Cardiac muscle cell (in vitro differentiated cells and primary cell): ENCODE measurements at regions not wholly inside any gene's neighbourhood (a gene's known extent, or its start where the extent isn't known, plus 50 kb on each side); places are given as distances from the start of the nearest gene placed in this dataset.

Source experiments
- DNase-seq, 2 donors: peaks; one replicate each; pipeline versions ENCODE4 v3.0.0 to v3.0.0-alpha.2; 2010 to 2017; ENCODE audit warnings: low read depth in 1 of 2, low spot score in 1 of 2
- H3K27ac ChIP-seq: fragments of 200-600 bp; sonication (generic); 2 replicates; pipeline ENCODE4 v1.5.1; 2016
- H3K27me3 ChIP-seq: fragments of 200-600 bp; sonication (generic); 2 replicates; pipeline ENCODE4 v1.6.0; 2016; ENCODE audit warnings: control low read depth
- H3K36me3 ChIP-seq: fragments of 200-600 bp; sonication (generic); 2 replicates; pipeline ENCODE4 v1.5.1; 2016; ENCODE audit warnings: control low read depth
- H3K4me1 ChIP-seq: fragments of 200-600 bp; sonication (generic); 2 replicates; pipeline ENCODE4 v1.8.1; 2017; ENCODE audit warnings: low read depth, mild to moderate bottlenecking, mixed run types
- H3K4me3 ChIP-seq: fragments of 200-600 bp; sonication (generic); 2 replicates; pipeline ENCODE4 v1.5.1; 2016; ENCODE audit warnings: mild to moderate bottlenecking
- H3K9me3 ChIP-seq: fragments of 200-600 bp; sonication (generic); 2 replicates; pipeline ENCODE4 v1.5.1; 2017; ENCODE audit warnings: low read depth, mild to moderate bottlenecking, control low read depth
- TF ChIP-seq, protein P1 (sequence below): IDR thresholded peaks from 2 replicates; pipeline ENCODE4 v1.5.1; 2012; ENCODE audit warnings: low read depth, mild to moderate bottlenecking, low read length

DNA sequence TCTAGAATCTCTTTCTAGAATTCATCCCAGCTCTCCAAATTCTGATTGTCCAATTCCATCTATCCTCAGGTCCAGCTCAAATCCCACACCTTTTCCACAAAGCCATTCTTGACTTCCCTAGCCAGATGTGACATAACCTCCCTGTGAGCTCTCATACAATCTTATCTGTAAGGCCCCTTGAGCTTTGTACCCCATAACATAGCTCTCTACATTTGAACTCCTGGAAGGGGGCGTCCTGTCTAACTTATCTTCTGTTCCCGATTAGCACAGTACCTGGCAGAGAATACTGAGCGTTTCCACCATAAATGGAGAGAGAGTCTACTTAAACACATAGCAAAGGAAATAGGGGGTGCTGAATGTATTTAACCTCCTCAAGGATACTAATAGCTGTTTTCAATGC, 251.6 kb upstream of the RGMB start:
- no peak overlapping the region for H3K4me3 ChIP-seq
- no peak for DNase-seq
- H3K27me3 ChIP-seq = no peaks in the 10 kb centered on the region
- no peaks in the 10 kb centered on the region for H3K36me3 ChIP-seq
- TF ChIP-seq, protein P1, sequence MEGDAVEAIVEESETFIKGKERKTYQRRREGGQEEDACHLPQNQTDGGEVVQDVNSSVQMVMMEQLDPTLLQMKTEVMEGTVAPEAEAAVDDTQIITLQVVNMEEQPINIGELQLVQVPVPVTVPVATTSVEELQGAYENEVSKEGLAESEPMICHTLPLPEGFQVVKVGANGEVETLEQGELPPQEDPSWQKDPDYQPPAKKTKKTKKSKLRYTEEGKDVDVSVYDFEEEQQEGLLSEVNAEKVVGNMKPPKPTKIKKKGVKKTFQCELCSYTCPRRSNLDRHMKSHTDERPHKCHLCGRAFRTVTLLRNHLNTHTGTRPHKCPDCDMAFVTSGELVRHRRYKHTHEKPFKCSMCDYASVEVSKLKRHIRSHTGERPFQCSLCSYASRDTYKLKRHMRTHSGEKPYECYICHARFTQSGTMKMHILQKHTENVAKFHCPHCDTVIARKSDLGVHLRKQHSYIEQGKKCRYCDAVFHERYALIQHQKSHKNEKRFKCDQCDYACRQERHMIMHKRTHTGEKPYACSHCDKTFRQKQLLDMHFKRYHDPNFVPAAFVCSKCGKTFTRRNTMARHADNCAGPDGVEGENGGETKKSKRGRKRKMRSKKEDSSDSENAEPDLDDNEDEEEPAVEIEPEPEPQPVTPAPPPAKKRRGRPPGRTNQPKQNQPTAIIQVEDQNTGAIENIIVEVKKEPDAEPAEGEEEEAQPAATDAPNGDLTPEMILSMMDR = no peak
- no peak overlapping the region for H3K27ac ChIP-seq
- H3K4me1 ChIP-seq = no peaks in the 10 kb centered on the region
- H3K9me3 ChIP-seq = no peaks in the 10 kb centered on the region

DNA sequence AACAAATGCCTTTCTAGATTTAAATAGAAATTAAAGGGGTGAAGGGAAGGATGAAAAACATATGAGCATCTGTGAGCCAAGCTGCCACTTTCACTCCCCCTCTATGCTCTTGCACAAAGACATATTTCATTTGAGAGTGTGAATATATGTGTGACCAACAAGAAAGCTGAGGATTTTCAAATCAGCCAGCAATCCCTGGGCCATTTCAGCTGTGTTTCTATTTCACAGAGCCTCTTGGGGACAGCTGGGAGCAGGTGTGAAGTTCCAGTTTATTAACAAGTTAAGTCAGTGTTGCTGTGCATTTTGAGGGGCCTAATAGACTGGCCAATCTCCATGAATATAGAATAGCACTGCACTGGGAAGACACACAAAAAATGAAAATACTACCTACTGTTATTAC, 248.7 kb upstream of the RGMB start:
- DNase-seq = no peak
- TF ChIP-seq, protein P1 = no peak
- Histone ChIP-seq H3K4me3 (no peak overlapping the region), H3K36me3 (no peaks in the 10 kb centered on the region), H3K27me3 (no peaks in the 10 kb centered on the region), H3K4me1 (no peaks in the 10 kb centered on the region), H3K9me3 (no peaks in the 10 kb centered on the region), H3K27ac (no peak overlapping the region)

DNA sequence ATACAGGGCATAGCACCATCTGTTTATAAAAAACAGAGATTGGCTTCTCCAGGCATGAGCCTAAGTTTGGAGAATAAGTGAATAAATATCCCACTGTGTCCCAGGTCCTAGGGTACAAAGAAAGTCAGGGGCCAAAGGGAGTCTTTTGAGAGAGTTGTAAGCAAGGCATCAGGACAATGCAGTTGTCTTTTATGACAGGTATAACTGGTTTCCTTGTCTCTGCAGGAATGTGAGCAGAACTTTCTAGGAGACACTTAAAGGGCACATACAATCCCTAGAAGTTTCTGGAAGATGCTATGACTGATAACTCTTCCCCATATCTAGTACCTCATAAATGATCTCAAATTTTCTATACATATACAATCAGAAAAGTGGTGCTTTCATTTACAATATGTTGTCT, 245.6 kb upstream of the RGMB start:
- TF ChIP-seq, protein P1 = no peak
- Histone ChIP-seq H3K4me1 (no peaks in the 10 kb centered on the region), H3K4me3 (no peak overlapping the region), H3K27ac (no peak overlapping the region), H3K36me3 (no peaks in the 10 kb centered on the region), H3K27me3 (no peaks in the 10 kb centered on the region), H3K9me3 (no peaks in the 10 kb centered on the region)
- DNase-seq = no peak

DNA sequence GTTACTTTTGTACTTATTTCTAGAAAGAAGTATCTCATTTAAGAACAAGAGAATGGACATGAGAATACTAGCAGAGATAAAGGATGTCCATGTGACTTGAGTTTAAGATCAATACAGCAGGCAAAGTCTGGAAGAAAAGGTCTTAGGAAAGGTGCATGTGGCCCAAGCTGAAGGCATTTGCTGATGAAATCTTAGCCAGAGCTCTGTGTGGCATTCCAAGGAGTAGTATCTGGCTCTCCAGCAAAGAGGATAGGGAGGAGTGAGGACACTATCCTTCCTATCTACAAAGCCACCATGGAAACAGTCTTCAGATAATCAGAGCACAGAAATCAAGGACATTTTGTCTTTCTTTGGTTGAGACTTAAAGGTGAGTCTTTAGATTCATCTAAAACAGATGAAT, 244.1 kb upstream of the RGMB start:
- no peaks in the 10 kb centered on the region for H3K9me3 ChIP-seq
- no peaks in the 10 kb centered on the region for H3K36me3 ChIP-seq
- H3K4me1 ChIP-seq = no peaks in the 10 kb centered on the region
- H3K4me3 ChIP-seq = no peak overlapping the region
- H3K27ac ChIP-seq = no peak overlapping the region
- no peak for DNase-seq
- TF ChIP-seq, protein P1 = no peak
- H3K27me3 ChIP-seq = no peaks in the 10 kb centered on the region

DNA sequence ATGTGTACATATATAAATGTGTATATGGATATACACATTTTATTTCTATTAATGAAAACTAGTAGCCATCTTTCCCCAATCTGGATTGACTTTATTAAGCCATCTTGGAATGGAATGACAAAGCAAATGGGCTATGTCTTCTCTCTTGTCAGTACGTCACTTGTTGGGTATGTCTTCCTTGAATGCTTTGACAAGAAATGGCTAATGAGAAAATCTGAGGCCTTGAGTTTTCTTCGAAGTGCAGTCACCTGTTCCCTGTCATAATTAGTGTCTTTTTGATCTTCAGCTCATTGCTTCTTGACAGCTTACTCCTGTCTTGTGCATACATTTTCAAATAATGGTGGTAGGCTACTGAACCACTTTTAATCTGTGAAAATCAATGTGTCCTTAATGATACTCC, 243.2 kb upstream of the RGMB start:
- Histone ChIP-seq H3K4me1 (no peaks in the 10 kb centered on the region), H3K27ac (no peak overlapping the region), H3K27me3 (no peaks in the 10 kb centered on the region), H3K4me3 (no peak overlapping the region), H3K36me3 (no peaks in the 10 kb centered on the region), H3K9me3 (no peaks in the 10 kb centered on the region)
- no peak for DNase-seq
- TF ChIP-seq, protein P1 = no peak

DNA sequence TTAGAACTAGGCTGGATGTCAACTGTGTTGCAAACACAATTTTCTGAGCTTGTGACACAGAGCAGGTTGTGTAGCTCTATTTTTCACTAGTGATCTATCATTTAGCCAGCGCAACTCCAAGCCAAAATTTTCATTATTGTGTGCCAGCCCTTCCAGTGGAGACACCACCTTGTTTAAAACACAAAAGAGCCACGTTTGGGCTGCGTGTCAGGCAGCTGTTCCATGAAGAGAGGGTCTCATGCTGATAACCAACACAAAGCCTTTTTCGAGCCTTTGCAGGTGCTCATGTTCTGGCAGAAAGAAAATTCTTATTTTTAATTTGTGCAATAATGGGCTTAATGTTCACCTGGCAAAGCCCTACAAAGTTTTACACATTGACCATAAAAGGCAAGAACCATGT, 237.6 kb upstream of the RGMB start:
- H3K27ac ChIP-seq = no peak overlapping the region
- no peak for DNase-seq
- H3K9me3 ChIP-seq = no peaks in the 10 kb centered on the region
- H3K4me3 ChIP-seq = no peak overlapping the region
- no peaks in the 10 kb centered on the region for H3K4me1 ChIP-seq
- no peaks in the 10 kb centered on the region for H3K36me3 ChIP-seq
- H3K27me3 ChIP-seq = no peaks in the 10 kb centered on the region
- TF ChIP-seq, protein P1 = no peak
